Astrocyte of the cerebellum (primary cell): ENCODE measurements at regions not wholly inside any gene's neighbourhood (a gene's known extent, or its start where the extent isn't known, plus 50 kb on each side); places are given as distances from the start of the nearest gene placed in this dataset.
"Not testable (repeated sequence)": the region's sequence is repeated elsewhere in the genome, so short reads cannot be mapped to it uniquely, and the experiment has no call there.

Experiments used
- DNase-seq: peaks from one replicate; pipeline ENCODE4 v3.0.0-alpha.2; 2011; ENCODE audit warnings: low read depth
- H3K4me3 ChIP-seq: 2 replicates; pipeline ENCODE4 v1.5.1; 2011; ENCODE audit warnings: mild to moderate bottlenecking, low read depth, low read length, moderate library complexity
- CTCF ChIP-seq: IDR thresholded peaks from 2 replicates; pipeline ENCODE4 v1.5.1; 2012; ENCODE audit warnings: low read length, low read depth, moderate library complexity, mild to moderate bottlenecking; ENCODE audit errors: missing control alignments
- in situ Hi-C: cut with HindIII; loops from 2 replicates; pipeline ENCODE4 v1.10.0; 2017; ENCODE audit warnings: low sequenced_read_pairs

GRCh38 chr16:47907109-47907508 is 248.7 kb downstream of the ABCC12 start:
- H3K4me3 ChIP-seq = no peak overlapping the region
- no peak for DNase-seq
- no peak for TF ChIP-seq CTCF
- in situ Hi-C loops = no loop called here

- no peak overlapping the region for H3K4me3 ChIP-seq
- DNase-seq = no peak
- TF ChIP-seq CTCF = no peak
- in situ Hi-C loops = no loop called here
These were observed 250.0 kb downstream of the ABCC12 start for GRCh38 chr16:47905771-47906170.

GRCh38 chr16:47904691-47905090 is 251.1 kb downstream of the ABCC12 start:
- H3K4me3 ChIP-seq = no peak overlapping the region
- no peak for TF ChIP-seq CTCF
- DNase-seq = no peak
- in situ Hi-C loops = no loop called here

GRCh38 chr16:47903470-47903869 is 252.3 kb downstream of the ABCC12 start:
- in situ Hi-C loops = no loop called here

GRCh38 chr16:47897105-47897504 is 258.7 kb downstream of the ABCC12 start:
- DNase-seq, H3K4me3 ChIP-seq, in situ Hi-C loops: not testable (repeated sequence)

More at GRCh38 chr16:47903470-47903869, 252.3 kb downstream of the ABCC12 start:
- DNase-seq = no peak
- TF ChIP-seq CTCF = no peak
- no peak overlapping the region for H3K4me3 ChIP-seq

GRCh38 chr16:47895146-47895545 is 260.6 kb downstream of the ABCC12 start:
- H3K4me3 ChIP-seq = no peak overlapping the region
- no peak for TF ChIP-seq CTCF
- in situ Hi-C loops = no loop called here
- no peak for DNase-seq

GRCh38 chr16:47892999-47893398 is 262.8 kb downstream of the ABCC12 start:
- TF ChIP-seq CTCF = no peak
- in situ Hi-C loops = no loop called here
- DNase-seq = no peak

More at GRCh38 chr16:47892999-47893398, 262.8 kb downstream of the ABCC12 start:
- H3K4me3 ChIP-seq = no peak overlapping the region
